ENCODE measurements at regions not wholly inside any gene's neighbourhood (a gene's known extent, or its start where the extent isn't known, plus 50 kb on each side); places are given as distances from the start of the nearest gene placed in this dataset.

- no peak for DNase-seq (ENCODE audit: low read depth)
- no peak overlapping the region for H3K4me3 ChIP-seq (ENCODE audit: low read depth, low read length)
- TF ChIP-seq, protein P1, sequence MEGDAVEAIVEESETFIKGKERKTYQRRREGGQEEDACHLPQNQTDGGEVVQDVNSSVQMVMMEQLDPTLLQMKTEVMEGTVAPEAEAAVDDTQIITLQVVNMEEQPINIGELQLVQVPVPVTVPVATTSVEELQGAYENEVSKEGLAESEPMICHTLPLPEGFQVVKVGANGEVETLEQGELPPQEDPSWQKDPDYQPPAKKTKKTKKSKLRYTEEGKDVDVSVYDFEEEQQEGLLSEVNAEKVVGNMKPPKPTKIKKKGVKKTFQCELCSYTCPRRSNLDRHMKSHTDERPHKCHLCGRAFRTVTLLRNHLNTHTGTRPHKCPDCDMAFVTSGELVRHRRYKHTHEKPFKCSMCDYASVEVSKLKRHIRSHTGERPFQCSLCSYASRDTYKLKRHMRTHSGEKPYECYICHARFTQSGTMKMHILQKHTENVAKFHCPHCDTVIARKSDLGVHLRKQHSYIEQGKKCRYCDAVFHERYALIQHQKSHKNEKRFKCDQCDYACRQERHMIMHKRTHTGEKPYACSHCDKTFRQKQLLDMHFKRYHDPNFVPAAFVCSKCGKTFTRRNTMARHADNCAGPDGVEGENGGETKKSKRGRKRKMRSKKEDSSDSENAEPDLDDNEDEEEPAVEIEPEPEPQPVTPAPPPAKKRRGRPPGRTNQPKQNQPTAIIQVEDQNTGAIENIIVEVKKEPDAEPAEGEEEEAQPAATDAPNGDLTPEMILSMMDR (IDR thresholded peaks at IDR 0.05; ENCODE audit: insufficient read depth, low read length, poor library complexity, severe bottlenecking), result no peak
- no peaks in the 10 kb centered on the region for H3K36me3 ChIP-seq (ENCODE audit: control insufficient read depth, insufficient read depth, low read length)
- no peaks in the 10 kb centered on the region for H3K27me3 ChIP-seq (ENCODE audit: control insufficient read depth, insufficient read depth, low read length)
Measured at GRCh38 chr3:6439824-6440223, 421.1 kb upstream of the GRM7 start.

GRCh38 chr3:6444888-6445658, 415.8 kb upstream of the GRM7 start:
- TF ChIP-seq, protein P1 (IDR thresholded peaks at IDR 0.05; ENCODE audit: insufficient read depth, low read length, poor library complexity, severe bottlenecking), result no peak
- Histone ChIP-seq H3K36me3 (ENCODE audit: control insufficient read depth, insufficient read depth, low read length) (no peaks in the 10 kb centered on the region), H3K4me3 (ENCODE audit: low read depth, low read length) (no peak overlapping the region), H3K27me3 (ENCODE audit: control insufficient read depth, insufficient read depth, low read length) (no peaks in the 10 kb centered on the region)
- DNase-seq (ENCODE audit: low read depth), result no peak

DNA sequence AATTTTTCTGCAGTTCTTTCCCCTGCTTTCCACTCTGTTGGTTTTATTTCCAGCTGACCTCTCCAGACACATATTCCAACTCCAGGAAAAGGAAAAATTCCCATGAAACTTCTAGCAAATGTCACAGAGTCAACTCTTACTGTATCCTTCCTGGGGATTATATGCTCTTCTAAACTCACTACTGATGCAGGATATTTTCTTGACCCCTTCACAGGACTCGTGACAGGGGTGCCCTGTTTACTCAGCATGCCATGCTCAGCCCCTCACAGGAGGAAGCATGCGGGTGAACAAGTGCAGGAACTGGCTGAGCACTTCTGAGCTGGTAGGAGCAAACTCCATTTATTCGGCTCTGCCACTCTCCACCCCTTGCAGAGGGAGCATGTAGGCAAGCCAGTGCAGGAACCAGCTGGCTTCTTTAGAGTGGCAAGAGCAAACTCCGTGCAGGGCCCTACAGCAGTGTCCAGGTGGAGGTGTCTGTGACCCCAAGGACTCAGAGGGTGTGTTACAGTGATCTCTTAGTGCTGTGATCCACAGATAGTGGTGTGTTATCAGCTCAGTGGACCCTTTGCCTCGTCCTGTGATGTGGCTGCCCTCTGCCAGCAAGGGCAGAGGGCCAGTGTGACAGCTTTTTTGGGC, 413.6 kb upstream of the GRM7 start:
- Histone ChIP-seq H3K4me3 (ENCODE audit: low read depth, low read length) (no peak overlapping the region), H3K27me3 (ENCODE audit: control insufficient read depth, insufficient read depth, low read length) (no peaks in the 10 kb centered on the region), H3K36me3 (ENCODE audit: control insufficient read depth, insufficient read depth, low read length) (no peaks in the 10 kb centered on the region)
- TF ChIP-seq, protein P1 (IDR thresholded peaks at IDR 0.05; ENCODE audit: insufficient read depth, low read length, poor library complexity, severe bottlenecking), result no peak
- DNase-seq (ENCODE audit: low read depth), result no peak

DNA sequence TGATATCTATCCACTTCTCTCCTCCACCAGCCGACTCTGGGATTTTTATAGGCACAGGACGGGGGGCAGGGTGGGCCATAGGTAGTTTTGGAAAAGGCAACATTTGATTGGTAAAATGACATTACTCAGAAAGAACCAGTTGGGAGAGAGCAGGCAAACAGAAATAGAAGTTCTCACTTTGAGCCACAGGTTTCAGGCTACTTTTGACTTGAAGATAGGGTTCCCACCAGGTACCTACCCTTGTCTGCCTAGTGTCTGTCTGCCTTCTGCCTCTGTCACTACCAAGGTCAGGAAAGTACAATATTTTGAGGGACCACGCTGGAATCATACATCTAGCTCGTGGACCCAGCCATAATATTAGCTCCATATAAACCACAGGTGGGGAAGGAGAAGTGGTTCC, 412.9 kb upstream of the GRM7 start:
- DNase-seq (ENCODE audit: low read depth), result no peak
- no peak overlapping the region for H3K4me3 ChIP-seq (ENCODE audit: low read depth, low read length)
- TF ChIP-seq, protein P1 (IDR thresholded peaks at IDR 0.05; ENCODE audit: insufficient read depth, low read length, poor library complexity, severe bottlenecking), result no peak
- no peaks in the 10 kb centered on the region for H3K36me3 ChIP-seq (ENCODE audit: control insufficient read depth, insufficient read depth, low read length)
- H3K27me3 ChIP-seq (ENCODE audit: control insufficient read depth, insufficient read depth, low read length), result no peaks in the 10 kb centered on the region

- TF ChIP-seq, protein P1 (IDR thresholded peaks at IDR 0.05; ENCODE audit: insufficient read depth, low read length, poor library complexity, severe bottlenecking), result no peak
- no peaks in the 10 kb centered on the region for H3K36me3 ChIP-seq (ENCODE audit: control insufficient read depth, insufficient read depth, low read length)
- no peak for DNase-seq (ENCODE audit: low read depth)
- H3K27me3 ChIP-seq (ENCODE audit: control insufficient read depth, insufficient read depth, low read length), result no peaks in the 10 kb centered on the region
- no peak overlapping the region for H3K4me3 ChIP-seq (ENCODE audit: low read depth, low read length)
Measured at GRCh38 chr3:6449099-6449498, 411.8 kb upstream of the GRM7 start.
